ENCODE measurements at regions not wholly inside any gene's neighbourhood (a gene's known extent, or its start where the extent isn't known, plus 50 kb on each side); places are given as distances from the start of the nearest gene placed in this dataset.
"Not testable (repeated sequence)": the region's sequence is repeated elsewhere in the genome, so short reads cannot be mapped to it uniquely, and the experiment has no call there.

- DNase-seq (ENCODE audit: low spot score) = no peak
Measured at GRCh38 chr6:74579794-74580193, 626.1 kb downstream of the COL12A1 start.

- no peak for DNase-seq (ENCODE audit: low spot score)
Measured at GRCh38 chr6:74579047-74579446, 626.8 kb downstream of the COL12A1 start.

DNA sequence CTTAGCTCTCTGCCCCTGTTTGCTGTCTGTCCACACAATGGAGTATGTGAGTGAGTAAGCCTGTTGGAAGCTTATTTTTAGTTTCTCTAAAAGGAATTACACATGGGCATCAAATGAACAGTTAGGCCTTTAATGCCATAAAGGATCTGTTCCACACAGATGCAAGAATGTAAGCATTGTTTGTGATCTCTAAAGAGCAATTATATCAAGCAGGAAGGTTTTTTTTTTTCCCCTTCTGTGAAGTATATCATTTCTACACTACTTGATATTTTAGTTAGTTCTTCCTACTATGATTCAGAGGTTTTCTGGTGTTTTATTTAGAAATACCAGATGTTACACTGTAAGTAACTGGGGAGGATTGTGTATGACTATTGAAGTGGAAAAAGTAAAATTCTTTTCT is 627.5 kb downstream of the COL12A1 start:
- DNase-seq (ENCODE audit: low spot score) = no peak

DNA sequence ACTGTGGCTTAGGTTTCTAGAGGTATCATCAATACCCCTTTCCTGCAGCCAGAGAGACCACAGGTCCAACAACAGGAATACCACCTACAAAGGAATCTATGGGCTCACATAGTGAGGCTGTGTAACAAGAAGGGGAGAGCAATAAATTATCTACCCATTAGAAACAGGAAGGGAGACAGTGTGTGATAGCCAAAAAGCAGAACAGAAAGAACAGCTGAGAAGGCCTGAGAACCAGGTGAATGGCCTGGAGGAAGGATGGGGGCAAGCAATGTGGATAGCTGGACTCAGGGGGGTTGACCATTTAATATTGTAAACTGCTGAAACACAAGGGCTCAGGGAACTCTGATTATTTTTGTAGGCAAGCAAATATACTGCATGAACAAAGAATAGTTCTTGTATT is 628.2 kb downstream of the COL12A1 start:
- no peak for DNase-seq (ENCODE audit: low spot score)

DNA sequence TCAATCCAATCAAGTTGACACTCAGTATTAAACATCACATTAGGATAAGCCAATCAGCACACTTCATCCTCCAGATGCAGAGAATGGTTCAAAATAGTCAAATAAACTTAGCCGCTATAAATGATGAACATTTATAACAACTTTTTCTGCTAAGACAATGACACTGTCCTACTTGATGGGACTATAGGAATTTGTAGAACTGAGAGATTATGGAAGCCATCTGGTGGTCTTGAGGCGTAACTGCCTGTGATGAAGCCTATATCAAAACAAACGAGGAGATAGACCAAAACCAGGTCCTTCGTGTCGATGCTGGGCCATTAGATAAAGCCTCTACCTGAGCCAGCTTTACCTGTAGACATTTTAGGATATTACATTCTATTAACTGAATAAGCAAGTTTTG is 631.1 kb downstream of the COL12A1 start:
- peak; percentile 3 for DNase-seq (ENCODE audit: low spot score)

- DNase-seq (ENCODE audit: low spot score) = no peak
Measured at GRCh38 chr6:74573613-74574012, 632.2 kb downstream of the COL12A1 start.

GRCh38 chr6:74570044-74570443 is 635.8 kb downstream of the COL12A1 start:
- no peak for DNase-seq (ENCODE audit: low spot score)

DNA sequence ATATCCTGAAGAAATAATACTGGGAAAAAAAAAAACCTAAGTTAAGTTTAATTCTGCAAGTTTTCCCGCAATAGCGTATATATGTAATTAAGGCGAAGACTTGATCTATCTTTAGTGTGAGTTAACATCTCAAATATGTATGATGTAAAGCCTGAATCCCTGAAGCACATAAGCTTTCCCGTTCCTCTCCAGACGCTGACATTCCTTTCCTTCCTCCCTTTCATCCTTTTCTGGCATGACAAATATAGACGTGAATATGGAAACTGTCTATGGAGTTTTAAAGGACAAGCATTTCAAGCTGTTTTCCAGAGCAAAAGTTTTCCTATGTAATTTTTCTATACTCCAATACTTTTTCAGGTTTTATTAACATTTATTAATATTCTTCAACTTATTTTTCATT is 637.0 kb downstream of the COL12A1 start:
- no peak for DNase-seq (ENCODE audit: low spot score)

- DNase-seq (ENCODE audit: low spot score) = not testable (repeated sequence)
Measured at GRCh38 chr6:74567923-74568290, 637.9 kb downstream of the COL12A1 start.

DNA sequence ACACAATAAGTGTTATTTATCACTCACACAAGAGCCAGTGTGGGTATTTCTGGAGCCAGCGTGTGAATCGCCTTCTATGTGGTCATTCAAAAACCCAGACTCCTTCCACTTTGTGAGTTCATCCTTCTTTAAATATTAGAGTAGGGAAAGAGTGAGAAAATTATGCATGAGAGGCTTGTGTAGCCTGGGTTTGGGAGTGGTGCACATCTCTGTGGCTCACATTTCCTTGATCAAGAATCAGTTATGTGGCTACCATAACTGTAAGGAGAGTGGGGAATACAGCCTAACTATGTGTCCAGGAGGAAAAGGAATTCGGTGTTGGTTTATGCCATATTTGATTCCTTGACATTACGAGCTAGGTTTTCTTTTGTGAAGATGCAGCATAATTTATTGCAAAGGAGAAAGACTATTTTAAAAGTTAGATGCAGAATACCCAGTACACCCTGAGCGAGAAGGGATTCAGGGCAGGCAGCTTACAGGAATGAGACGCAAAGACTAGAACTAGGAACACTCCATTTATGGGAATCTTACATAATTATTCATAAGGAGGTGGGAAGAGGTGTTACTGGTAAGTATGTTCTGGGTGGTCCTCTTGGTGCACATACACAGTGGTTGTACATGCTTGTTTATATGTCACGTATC is 638.5 kb downstream of the COL12A1 start:
- DNase-seq (ENCODE audit: low spot score) = no peak

- no peak for DNase-seq (ENCODE audit: low spot score)
Measured at GRCh38 chr6:74557236-74557635, 648.6 kb downstream of the COL12A1 start.

GRCh38 chr6:74554041-74554440 is 651.8 kb downstream of the COL12A1 start:
- DNase-seq (ENCODE audit: low spot score) = no peak

- no peak for DNase-seq (ENCODE audit: low spot score)
Measured at GRCh38 chr6:74551896-74552295, 654.0 kb downstream of the COL12A1 start.

GRCh38 chr6:74550821-74551220 is 655.0 kb downstream of the COL12A1 start:
- DNase-seq (ENCODE audit: low spot score) = no peak

DNA sequence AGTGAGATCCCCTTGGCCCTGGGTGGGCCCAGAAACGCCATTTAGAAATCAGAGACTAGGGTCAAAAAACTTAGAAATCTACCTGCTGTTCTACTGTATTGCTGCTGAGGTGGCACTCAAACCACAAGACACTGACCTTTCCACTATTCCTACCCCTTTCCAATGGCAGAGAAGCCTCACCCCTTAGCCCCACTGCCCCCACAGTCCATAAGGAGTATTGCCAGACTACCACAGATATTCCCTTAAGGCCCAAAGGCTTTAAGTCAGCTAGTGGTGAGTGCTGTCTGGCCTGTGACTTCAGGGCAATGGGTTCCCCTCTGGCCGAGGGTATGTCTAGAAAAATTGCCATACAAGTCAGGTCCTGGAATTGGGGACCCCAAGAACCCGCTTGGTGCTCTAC is 656.1 kb downstream of the COL12A1 start:
- no peak for DNase-seq (ENCODE audit: low spot score)

GRCh38 chr6:74534465-74535211 is 671.2 kb downstream of the COL12A1 start:
- DNase-seq (ENCODE audit: low spot score) = no peak

DNA sequence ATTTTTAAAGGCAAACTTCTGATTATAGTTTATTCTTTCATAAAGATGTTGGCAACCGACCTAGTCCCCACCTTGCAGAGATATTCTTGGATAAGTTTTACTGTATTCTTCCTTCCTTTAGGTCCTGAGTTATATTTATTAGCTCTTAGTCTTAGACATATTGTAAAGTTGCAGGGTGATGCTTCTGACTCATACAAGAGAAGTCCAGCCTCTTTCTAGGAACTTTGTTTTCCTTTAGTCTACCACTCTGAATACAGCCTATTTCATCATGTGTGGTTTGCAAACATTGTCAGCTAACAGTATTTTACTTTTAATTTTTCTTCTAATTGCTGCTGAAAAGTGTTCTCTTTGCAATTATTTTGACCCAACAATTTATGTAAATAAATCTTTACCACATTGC is 686.7 kb downstream of the COL12A1 start:
- DNase-seq (ENCODE audit: low spot score) = no peak

- DNase-seq (ENCODE audit: low spot score) = no peak
Measured at GRCh38 chr6:74518035-74518434, 687.8 kb downstream of the COL12A1 start.

GRCh38 chr6:74510878-74511277 is 695.0 kb downstream of the COL12A1 start:
- DNase-seq (ENCODE audit: low spot score) = no peak

- DNase-seq (ENCODE audit: low spot score) = no peak
Measured at GRCh38 chr6:74507649-74508048, 698.2 kb downstream of the COL12A1 start.

- no peak for DNase-seq (ENCODE audit: low spot score)
Measured at GRCh38 chr6:74505391-74505790, 700.5 kb downstream of the COL12A1 start.

DNA sequence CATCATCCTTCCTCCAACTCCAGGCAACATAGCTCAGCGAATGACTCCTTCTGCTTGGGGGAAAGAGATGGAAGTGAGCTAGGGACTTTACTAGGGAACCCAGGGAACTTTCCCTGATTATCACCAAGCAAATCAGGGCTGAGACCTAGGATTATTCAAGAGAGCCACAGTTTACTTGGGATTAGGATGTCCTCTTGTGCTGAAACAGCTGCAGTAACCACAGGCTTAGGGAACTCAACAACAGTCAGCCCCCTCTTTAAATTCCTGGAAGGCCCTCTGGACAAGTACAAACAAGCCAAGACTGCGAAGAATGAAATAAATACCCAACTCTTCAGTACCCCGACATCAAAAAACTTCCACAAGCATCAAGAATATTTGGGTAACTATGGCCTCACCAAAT is 700.9 kb downstream of the COL12A1 start:
- no peak for DNase-seq (ENCODE audit: low spot score)

DNA sequence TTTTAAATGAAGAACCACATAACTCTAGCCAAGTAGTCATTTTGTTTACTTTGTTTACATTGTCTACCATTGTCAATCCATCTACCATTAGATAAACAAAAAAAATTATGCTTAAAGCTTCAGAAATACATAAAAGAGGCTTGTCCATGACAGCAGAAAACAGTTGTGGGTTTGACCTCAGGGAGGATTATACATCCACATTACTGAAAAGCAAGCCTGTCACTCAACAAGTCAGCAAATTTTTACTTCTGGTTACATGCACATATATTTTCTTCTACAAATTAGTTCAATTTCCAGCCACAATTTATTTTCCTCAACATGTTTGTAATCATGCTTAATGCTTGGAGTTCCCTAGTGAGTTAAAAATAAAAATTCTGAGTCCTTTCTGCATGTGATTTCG is 713.3 kb downstream of the COL12A1 start:
- DNase-seq (ENCODE audit: low spot score) = no peak

GRCh38 chr6:74491844-74492374 is 713.9 kb downstream of the COL12A1 start:
- DNase-seq (ENCODE audit: low spot score) = no peak

All from activated CD4-positive, alpha-beta T cell treated with anti-CD3 and anti-CD28 coated beads, Interleukin-2, Interleukin-4, amounts not matched to agents 100 ng/mL and 50 ng/mL, durations not matched to agents 16 hours and 8 hours (primary cell).